HG03139 (cell line): ENCODE measurements at regions not wholly inside any gene's neighbourhood (a gene's known extent, or its start where the extent isn't known, plus 50 kb on each side); places are given as distances from the start of the nearest gene placed in this dataset.
"Not testable (repeated sequence)": the region's sequence is repeated elsewhere in the genome, so short reads cannot be mapped to it uniquely, and the experiment has no call there.

Experiments used
- ATAC-seq: cut with Tn5 transposase; IDR thresholded peaks from one replicate; pipeline ENCODE4 v1.9.1; 2021; ENCODE audit not compliant: unreplicated experiment

- no peak for ATAC-seq
Observed at GRCh38 chr1:182235604-182235951, 156.0 kb downstream of the GLUL start.

GRCh38 chr1:182229921-182230491 is 161.6 kb downstream of the GLUL start:
- ATAC-seq, result no peak

GRCh38 chr1:182229451-182229850 is 162.1 kb downstream of the GLUL start:
- no peak for ATAC-seq

- no peak for ATAC-seq
Observed at GRCh38 chr1:182227864-182228547, 163.6 kb downstream of the GLUL start.

- no peak for ATAC-seq
Observed at GRCh38 chr1:182226618-182227017, 165.0 kb downstream of the GLUL start.

GRCh38 chr1:182225755-182226154 is 164.2 kb upstream of the ZNF648 start:
- ATAC-seq, result not testable (repeated sequence)

- ATAC-seq, result not testable (repeated sequence)
Observed at GRCh38 chr1:182221990-182222389, 160.5 kb upstream of the ZNF648 start.

GRCh38 chr1:182221367-182221766 is 159.9 kb upstream of the ZNF648 start:
- ATAC-seq, result not testable (repeated sequence)

GRCh38 chr1:182217967-182218366 is 156.5 kb upstream of the ZNF648 start:
- ATAC-seq, result no peak

- ATAC-seq, result no peak
Observed at GRCh38 chr1:182217071-182217470, 155.6 kb upstream of the ZNF648 start.

GRCh38 chr1:182215764-182216163 is 154.3 kb upstream of the ZNF648 start:
- ATAC-seq, result no peak

- ATAC-seq, result no peak
Observed at GRCh38 chr1:182213163-182213562, 151.7 kb upstream of the ZNF648 start.

GRCh38 chr1:182211386-182211785 is 149.9 kb upstream of the ZNF648 start:
- no peak for ATAC-seq

GRCh38 chr1:182210417-182210816 is 148.9 kb upstream of the ZNF648 start:
- no peak for ATAC-seq

- no peak for ATAC-seq
Observed at GRCh38 chr1:182207300-182207699, 145.8 kb upstream of the ZNF648 start.

- ATAC-seq, result no peak
Observed at GRCh38 chr1:182206626-182207239, 145.2 kb upstream of the ZNF648 start.

- no peak for ATAC-seq
Observed at GRCh38 chr1:182205351-182206022, 144.0 kb upstream of the ZNF648 start.

- no peak for ATAC-seq
Observed at GRCh38 chr1:182203191-182203875, 141.8 kb upstream of the ZNF648 start.

- ATAC-seq, result not testable (repeated sequence)
Observed at GRCh38 chr1:182201490-182201889, 140.0 kb upstream of the ZNF648 start.

- no peak for ATAC-seq
Observed at GRCh38 chr1:182200025-182200812, 138.7 kb upstream of the ZNF648 start.
